ENCODE measurements at regions not wholly inside any gene's neighbourhood (a gene's known extent, or its start where the extent isn't known, plus 50 kb on each side); places are given as distances from the start of the nearest gene placed in this dataset.

DNA sequence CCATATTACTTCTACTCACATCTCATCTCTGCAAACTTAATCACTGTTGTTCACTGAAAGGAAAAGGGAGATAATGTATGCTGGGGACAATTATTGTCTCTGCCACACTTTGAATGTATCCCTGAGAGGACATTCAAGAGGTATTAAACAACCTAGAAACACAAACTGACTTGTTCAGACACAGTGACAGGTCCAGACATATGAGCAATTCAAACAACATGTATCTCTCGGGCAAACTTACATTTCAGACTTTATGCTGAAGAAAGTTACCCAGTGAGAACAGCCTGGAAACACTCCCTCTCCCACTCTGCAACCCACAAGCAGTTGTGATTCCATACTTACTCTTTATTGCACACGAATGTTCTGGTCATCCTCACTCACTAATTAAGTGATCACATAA lies 968.7 kb upstream of the SLC10A2 start:
- Mint-ChIP-seq H3K27ac (no peak overlapping the region), H3K36me3 (ENCODE audit: low read depth) (no peaks in the 10 kb centered on the region), H3K9me3 (no peaks in the 10 kb centered on the region), H3K27me3 (no peaks in the 10 kb centered on the region), H3K4me1 (ENCODE audit: low read depth) (no peaks in the 10 kb centered on the region), H3K4me3 (no peak overlapping the region)
- DNase-seq (no peak), ATAC-seq (no peak)
- POLR2A ChIA-PET = no interaction called here
- TF ChIP-seq, protein P1, sequence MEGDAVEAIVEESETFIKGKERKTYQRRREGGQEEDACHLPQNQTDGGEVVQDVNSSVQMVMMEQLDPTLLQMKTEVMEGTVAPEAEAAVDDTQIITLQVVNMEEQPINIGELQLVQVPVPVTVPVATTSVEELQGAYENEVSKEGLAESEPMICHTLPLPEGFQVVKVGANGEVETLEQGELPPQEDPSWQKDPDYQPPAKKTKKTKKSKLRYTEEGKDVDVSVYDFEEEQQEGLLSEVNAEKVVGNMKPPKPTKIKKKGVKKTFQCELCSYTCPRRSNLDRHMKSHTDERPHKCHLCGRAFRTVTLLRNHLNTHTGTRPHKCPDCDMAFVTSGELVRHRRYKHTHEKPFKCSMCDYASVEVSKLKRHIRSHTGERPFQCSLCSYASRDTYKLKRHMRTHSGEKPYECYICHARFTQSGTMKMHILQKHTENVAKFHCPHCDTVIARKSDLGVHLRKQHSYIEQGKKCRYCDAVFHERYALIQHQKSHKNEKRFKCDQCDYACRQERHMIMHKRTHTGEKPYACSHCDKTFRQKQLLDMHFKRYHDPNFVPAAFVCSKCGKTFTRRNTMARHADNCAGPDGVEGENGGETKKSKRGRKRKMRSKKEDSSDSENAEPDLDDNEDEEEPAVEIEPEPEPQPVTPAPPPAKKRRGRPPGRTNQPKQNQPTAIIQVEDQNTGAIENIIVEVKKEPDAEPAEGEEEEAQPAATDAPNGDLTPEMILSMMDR (IDR thresholded peaks at IDR 0.05) = no peak
- CTCF ChIA-PET = no interaction called here
- intact Hi-C loops (cut with micrococcal nuclease) = no loop called here

DNA sequence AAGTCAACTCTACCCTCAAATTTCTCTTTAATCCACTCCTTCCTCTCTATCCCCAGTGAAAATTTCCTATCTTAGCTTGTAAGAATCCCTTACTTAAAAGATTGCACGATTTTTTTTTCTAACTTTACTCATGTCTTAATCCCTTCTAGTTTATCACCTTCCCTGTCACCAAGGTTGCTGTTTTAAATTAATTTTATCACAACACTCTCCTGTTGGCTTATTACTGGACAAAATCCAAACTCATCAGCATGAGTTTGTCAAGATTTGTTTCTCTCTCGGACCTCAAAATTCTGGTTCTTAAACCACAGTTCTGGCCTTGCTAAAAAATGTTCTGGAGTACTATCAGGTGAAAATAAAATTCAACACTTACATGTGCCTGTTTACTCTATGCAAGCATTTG lies 959.1 kb upstream of the SLC10A2 start:
- H3K4me1 Mint-ChIP-seq (ENCODE audit: low read depth) = no peaks in the 10 kb centered on the region
- H3K27me3 Mint-ChIP-seq = no peaks in the 10 kb centered on the region
- TF ChIP-seq, protein P1 (IDR thresholded peaks at IDR 0.05) = no peak
- ChIA-PET POLR2A (no interaction called here), CTCF (no interaction called here)
- H3K36me3 Mint-ChIP-seq (ENCODE audit: low read depth) = no peaks in the 10 kb centered on the region
- no peak overlapping the region for H3K27ac Mint-ChIP-seq
- intact Hi-C loops (cut with micrococcal nuclease) = no loop called here
- H3K4me3 Mint-ChIP-seq = no peak overlapping the region
- ATAC-seq (no peak), DNase-seq (no peak)
- H3K9me3 Mint-ChIP-seq = peaks cover 5% of the 10 kb centered on the region

DNA sequence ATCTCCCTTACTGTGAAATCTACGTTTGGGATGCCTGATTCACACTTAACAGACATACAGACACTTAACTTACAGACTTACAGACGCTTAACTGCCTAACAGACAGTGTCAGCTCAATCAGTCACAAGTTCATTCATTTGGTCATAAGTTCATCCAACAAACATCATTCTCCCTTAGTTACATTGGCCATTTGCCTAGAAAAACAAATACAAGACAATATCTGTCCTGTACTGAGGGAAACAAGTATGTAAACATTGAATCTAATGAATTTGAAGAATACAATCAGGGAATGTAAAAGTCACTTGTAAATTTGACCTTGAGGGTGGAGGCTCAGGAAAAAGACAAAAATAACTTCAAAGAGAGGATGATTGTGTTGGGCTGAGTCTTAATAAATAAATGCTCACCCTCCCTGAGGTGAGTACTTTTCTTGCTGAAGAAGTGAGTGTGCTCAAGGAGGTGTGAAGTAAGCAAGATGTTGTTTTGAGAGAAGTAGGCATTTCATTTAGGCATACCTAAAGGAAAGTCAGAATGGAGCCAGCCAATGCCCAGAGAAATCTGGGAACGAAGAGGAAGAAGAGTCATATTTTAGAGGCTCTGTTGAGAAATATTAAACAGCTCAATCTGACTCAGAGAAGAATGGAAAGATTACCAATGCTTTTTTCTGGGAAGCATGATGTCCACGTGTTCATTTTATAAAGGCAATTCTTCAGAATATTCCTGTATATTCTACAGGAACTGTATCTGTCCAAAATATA lies 958.4 kb upstream of the SLC10A2 start:
- H3K9me3 Mint-ChIP-seq = peaks cover 5% of the 10 kb centered on the region
- H3K4me1 Mint-ChIP-seq (ENCODE audit: low read depth) = no peaks in the 10 kb centered on the region
- no peaks in the 10 kb centered on the region for H3K27me3 Mint-ChIP-seq
- intact Hi-C loops (cut with micrococcal nuclease) = no loop called here
- TF ChIP-seq, protein P1 (IDR thresholded peaks at IDR 0.05) = no peak
- ATAC-seq (no peak), DNase-seq (no peak)
- ChIA-PET POLR2A (no interaction called here), CTCF (no interaction called here)
- H3K4me3 Mint-ChIP-seq = no peak overlapping the region
- no peaks in the 10 kb centered on the region for H3K36me3 Mint-ChIP-seq (ENCODE audit: low read depth)
- no peak overlapping the region for H3K27ac Mint-ChIP-seq

DNA sequence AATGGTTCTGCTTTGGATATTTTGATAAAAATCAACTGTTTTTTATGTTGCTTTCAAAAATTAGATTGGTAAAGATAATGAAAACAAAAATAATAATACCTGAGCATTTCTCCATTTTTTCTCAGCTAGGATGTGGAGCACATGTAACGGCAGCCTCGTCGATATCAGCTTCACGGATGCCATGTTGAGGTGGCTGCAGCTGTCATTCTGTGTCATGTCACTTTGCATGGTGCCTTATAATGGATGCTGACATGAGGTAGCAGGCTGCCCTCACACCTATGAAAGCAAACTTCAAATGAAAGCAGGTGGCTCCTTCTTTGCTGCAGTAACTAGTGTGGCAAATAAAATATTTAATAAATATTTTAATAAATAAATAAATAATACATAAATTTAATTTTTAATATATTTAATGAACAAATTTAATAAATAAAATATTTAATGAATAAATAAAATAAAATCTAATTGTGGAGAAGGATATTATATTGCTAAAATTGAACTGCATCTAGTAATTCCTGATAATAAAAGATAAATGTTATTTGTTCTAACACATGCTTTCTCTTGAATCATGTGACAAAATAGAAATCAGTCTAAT lies 955.7 kb upstream of the SLC10A2 start:
- CTCF ChIA-PET = no interaction called here
- intact Hi-C loops (cut with micrococcal nuclease) = no loop called here
- Mint-ChIP-seq H3K27ac (no peak overlapping the region), H3K36me3 (ENCODE audit: low read depth) (no peaks in the 10 kb centered on the region), H3K9me3 (peaks cover 6% of the 10 kb centered on the region), H3K27me3 (no peaks in the 10 kb centered on the region), H3K4me3 (no peak overlapping the region), H3K4me1 (ENCODE audit: low read depth) (no peaks in the 10 kb centered on the region)
- POLR2A ChIA-PET = no interaction called here
- DNase-seq (no peak), ATAC-seq (no peak)
- TF ChIP-seq, protein P1 (IDR thresholded peaks at IDR 0.05) = no peak

DNA sequence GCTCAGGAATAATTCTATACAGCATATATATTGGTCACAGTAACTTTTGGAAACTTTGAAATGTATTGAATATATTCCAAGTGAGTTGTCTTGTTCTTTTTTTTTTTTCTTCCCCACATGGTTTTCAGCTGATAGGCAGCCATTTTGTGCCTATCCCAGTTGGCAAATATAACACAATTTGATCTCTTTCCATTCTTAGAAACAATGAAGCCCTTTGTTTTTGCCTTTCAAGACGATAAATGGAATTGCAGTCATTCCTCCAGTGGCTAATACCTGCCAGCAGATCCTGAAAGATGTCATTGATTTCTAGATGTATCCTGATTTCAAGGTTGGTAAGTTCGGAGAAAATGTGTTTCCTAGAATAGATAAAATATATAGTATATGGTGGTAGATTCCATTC lies 951.1 kb upstream of the SLC10A2 start:
- ATAC-seq (no peak), DNase-seq (no peak)
- Mint-ChIP-seq H3K9me3 (peaks cover 5% of the 10 kb centered on the region), H3K27ac (no peak overlapping the region), H3K36me3 (ENCODE audit: low read depth) (no peaks in the 10 kb centered on the region), H3K27me3 (no peaks in the 10 kb centered on the region), H3K4me1 (ENCODE audit: low read depth) (no peaks in the 10 kb centered on the region), H3K4me3 (no peak overlapping the region)
- ChIA-PET CTCF (no interaction called here), POLR2A (no interaction called here)
- intact Hi-C loops (cut with micrococcal nuclease) = no loop called here
- TF ChIP-seq, protein P1 (IDR thresholded peaks at IDR 0.05) = no peak

Data from activated CD8-positive, alpha-beta T cell treated with anti-CD3 and anti-CD28 coated beads for 36 hours (primary cell).